GM12891 (cell line): ENCODE measurements at regions not wholly inside any gene's neighbourhood (a gene's known extent, or its start where the extent isn't known, plus 50 kb on each side); places are given as distances from the start of the nearest gene placed in this dataset.

Experiments
- PAX5 ChIP-seq: IDR thresholded peaks from 2 replicates; pipeline ENCODE4 v1.6.1; 2011; ENCODE audit warnings: low read length, moderate library complexity, mild to moderate bottlenecking; ENCODE audit not compliant: insufficient read depth, severe bottlenecking
- POLR2A ChIP-seq: IDR thresholded peaks from 2 replicates; pipeline ENCODE4 v1.6.1; 2011; ENCODE audit warnings: low read depth, low read length, control low read depth
- POLR2AphosphoS5 ChIP-seq: IDR thresholded peaks from 2 replicates; pipeline ENCODE4 v1.6.1; 2011; ENCODE audit warnings: low read depth, low read length, control low read depth
- POU2F2 ChIP-seq: IDR thresholded peaks from 2 replicates; pipeline ENCODE4 v1.6.1; 2011; ENCODE audit warnings: low read depth, mild to moderate bottlenecking, control low read depth, low read length, moderate library complexity
- SPI1 ChIP-seq: IDR thresholded peaks from 2 replicates; pipeline ENCODE4 v1.6.1; 2011; ENCODE audit warnings: low read depth, low read length, control low read depth
- TAF1 ChIP-seq: IDR thresholded peaks from 2 replicates; pipeline ENCODE4 v1.6.1; 2011; ENCODE audit warnings: low read depth, low read length, control low read depth

- TF ChIP-seq POLR2AphosphoS5 = no peak
- no peak for TF ChIP-seq POLR2A
- no peak for TF ChIP-seq TAF1
- no peak for TF ChIP-seq PAX5
- TF ChIP-seq POU2F2 = no peak
- TF ChIP-seq SPI1 = no peak
Observed at GRCh38 chr3:181613813-181614212, 97.9 kb upstream of the SOX2 start.
